ENCODE measurements at regions not wholly inside any gene's neighbourhood (a gene's known extent, or its start where the extent isn't known, plus 50 kb on each side); places are given as distances from the start of the nearest gene placed in this dataset.

DNA sequence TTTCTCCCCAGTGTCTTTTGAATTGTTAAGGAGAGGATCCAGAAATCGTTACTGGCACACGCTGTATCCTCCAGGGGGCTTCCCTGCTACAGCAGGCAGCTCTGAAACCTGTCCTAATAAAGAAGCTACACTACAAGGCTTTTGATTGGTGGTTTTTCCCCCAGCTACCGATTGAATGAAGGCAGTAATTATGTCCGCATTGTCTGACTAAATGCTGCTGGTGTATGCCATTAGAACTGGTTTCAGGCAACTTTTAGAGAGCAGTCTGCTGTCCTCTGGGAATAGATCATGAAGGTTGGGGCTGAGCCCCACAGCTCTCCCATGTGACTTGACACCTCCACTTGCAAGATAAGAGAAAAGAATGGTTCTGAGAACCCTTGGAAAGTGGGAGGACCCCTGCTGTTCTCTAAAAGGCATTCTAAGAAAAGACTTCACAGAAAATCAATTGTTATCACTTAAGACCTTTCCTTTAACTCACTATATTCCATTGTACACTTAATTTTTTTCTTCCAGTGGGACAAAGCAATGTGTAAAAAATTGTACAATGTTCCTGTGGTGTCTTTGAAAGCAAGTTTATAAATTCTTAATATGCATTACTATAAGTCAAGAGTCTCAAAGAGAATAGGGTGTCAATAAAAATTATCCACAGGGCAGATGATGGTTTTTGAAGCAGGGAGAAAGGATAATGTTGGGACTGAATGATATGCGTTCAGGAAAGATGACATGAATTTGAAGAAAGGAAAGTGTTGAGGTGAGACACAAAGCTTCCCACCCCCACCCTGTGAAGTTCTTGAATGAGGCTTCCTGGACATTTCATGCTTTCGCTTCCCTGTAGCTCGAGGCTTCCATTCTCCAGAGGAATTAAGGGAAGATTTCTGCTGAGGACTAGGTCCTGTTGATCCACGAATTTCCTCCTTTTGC lies 53.0 kb upstream of the DAZL start:
- H3K36me3 ChIP-seq, result no peaks in the 10 kb centered on the region
- intact Hi-C loops (cut with DNase I; ENCODE audit: low total_unique reads) (no loop called here), in situ Hi-C loops (cut with MboI; ENCODE audit: low sequenced_read_pairs in 4 of 4) (no loop called here)
- ATAC-seq, result no peak
- no peak for DNase-seq
- TF ChIP-seq POLR2A (IDR thresholded peaks at IDR 0.05), result no peak
- TF ChIP-seq, protein P1, sequence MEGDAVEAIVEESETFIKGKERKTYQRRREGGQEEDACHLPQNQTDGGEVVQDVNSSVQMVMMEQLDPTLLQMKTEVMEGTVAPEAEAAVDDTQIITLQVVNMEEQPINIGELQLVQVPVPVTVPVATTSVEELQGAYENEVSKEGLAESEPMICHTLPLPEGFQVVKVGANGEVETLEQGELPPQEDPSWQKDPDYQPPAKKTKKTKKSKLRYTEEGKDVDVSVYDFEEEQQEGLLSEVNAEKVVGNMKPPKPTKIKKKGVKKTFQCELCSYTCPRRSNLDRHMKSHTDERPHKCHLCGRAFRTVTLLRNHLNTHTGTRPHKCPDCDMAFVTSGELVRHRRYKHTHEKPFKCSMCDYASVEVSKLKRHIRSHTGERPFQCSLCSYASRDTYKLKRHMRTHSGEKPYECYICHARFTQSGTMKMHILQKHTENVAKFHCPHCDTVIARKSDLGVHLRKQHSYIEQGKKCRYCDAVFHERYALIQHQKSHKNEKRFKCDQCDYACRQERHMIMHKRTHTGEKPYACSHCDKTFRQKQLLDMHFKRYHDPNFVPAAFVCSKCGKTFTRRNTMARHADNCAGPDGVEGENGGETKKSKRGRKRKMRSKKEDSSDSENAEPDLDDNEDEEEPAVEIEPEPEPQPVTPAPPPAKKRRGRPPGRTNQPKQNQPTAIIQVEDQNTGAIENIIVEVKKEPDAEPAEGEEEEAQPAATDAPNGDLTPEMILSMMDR (IDR thresholded peaks at IDR 0.05 in 4 of 5, conservative IDR thresholded peaks at IDR 0.05 in 1 of 5), result peak in 1 of 5 experiments; percentile 36
- H3K27me3 ChIP-seq, result no peaks in the 10 kb centered on the region
- H3K9me3 ChIP-seq, result no peaks in the 10 kb centered on the region
- H3K27ac ChIP-seq, result no peak overlapping the region
- no peak overlapping the region for H3K4me3 ChIP-seq
- no peaks in the 10 kb centered on the region for H3K4me1 ChIP-seq

DNA sequence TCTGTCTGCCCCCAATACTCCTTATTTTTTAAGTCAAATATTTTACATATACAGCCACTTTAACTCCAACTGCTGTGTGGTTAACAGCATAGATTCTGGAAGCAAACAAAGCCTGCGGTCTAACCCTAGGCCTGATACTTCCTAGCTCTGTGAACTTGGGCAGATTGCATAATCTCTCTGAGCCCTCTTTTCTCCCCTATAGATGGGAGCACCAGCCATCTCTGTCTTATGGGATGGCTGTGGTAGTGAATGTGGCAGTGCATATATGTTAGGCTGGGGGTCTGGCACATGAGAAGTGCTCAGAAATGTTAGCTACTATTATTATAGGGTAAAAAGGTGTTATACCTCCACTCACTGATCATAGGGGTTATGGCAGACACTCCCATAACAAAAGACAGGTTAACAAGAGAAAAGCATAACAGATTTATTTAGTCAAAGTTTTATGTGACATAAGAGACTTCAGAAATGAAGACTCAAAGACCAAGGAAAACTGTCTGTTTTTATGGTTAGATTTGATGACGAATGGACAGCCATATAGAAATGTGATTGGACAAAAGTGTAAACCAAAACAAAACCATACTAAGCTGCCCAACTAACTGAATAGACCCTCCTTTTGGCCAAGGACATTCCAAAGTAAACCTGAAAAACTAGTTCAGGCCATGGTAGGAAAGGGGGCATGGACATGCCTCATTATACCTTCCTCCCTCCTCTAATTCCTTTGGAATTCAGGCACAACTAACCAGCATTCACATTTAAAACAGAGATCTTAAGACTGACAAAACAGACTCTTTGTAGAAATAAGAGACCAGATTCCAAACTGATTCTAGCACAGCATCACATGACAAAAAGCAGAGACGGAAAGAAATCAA lies 53.9 kb upstream of the DAZL start:
- Histone ChIP-seq H3K4me3 (no peak overlapping the region), H3K9me3 (no peaks in the 10 kb centered on the region), H3K27ac (no peak overlapping the region), H3K36me3 (no peaks in the 10 kb centered on the region), H3K27me3 (no peaks in the 10 kb centered on the region), H3K4me1 (no peaks in the 10 kb centered on the region)
- ATAC-seq, result no peak
- no peak for DNase-seq
- intact Hi-C loops (cut with DNase I; ENCODE audit: low total_unique reads), result no loop called here
- in situ Hi-C loops (cut with MboI; ENCODE audit: low sequenced_read_pairs in 4 of 4), result no loop called here
- TF ChIP-seq POLR2A (IDR thresholded peaks at IDR 0.05), result no peak
- TF ChIP-seq, protein P1 (IDR thresholded peaks at IDR 0.05 in 4 of 5, conservative IDR thresholded peaks at IDR 0.05 in 1 of 5), result no peak

DNA sequence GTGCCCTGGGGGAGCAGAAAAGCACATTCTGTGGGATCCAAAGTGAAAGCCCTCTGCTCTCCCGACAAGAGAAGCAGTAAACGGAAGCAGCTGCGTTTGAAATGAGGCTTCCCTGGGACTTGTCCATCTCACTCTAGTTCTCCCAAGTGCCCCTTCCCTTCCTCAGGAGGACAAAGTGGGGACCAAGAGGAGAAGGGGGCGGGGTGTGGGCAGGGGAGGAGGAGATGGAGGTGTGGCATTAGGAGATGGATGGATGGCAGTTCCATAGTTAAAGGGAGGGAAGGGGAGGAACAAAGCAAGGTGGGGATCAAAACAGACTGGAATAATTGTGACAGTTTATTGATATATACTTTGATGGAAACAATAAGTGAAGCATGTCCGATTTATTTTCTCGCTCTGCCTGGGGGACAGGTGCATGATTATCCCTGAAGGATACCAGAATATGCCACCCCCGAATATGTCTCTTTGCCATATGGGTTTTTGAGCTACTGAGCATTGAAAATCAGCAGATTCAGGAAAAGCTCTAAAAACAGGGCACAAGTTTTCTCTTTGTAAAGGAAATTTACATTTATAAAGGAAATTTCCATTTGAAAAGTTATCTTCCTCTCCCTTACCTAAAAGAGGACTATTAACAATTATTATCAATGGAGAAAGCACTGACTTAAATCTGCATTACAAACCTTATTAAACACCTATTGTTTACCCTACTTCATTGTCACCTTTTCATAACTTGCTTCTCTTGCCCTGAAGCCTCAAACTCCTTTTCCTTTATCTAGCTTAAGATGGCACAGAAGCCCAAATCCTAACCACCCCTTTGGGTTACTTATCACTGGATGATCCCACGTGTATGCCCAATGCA lies 58.9 kb upstream of the DAZL start:
- no peak for TF ChIP-seq POLR2A (IDR thresholded peaks at IDR 0.05)
- TF ChIP-seq, protein P1 (IDR thresholded peaks at IDR 0.05 in 4 of 5, conservative IDR thresholded peaks at IDR 0.05 in 1 of 5), result no peak
- ATAC-seq (no peak), DNase-seq (no peak)
- no peaks in the 10 kb centered on the region for H3K9me3 ChIP-seq
- H3K4me1 ChIP-seq, result peaks cover 0 to 7% of the 10 kb centered on the region in 2 donors
- intact Hi-C loops (cut with DNase I; ENCODE audit: low total_unique reads) (no loop called here), in situ Hi-C loops (cut with MboI; ENCODE audit: low sequenced_read_pairs in 4 of 4) (no loop called here)
- H3K27me3 ChIP-seq, result no peaks in the 10 kb centered on the region
- H3K36me3 ChIP-seq, result no peaks in the 10 kb centered on the region
- peak overlapping the region in 2 of 4 donors; percentile 8 to 16 for H3K4me3 ChIP-seq
- no peak overlapping the region for H3K27ac ChIP-seq

DNA sequence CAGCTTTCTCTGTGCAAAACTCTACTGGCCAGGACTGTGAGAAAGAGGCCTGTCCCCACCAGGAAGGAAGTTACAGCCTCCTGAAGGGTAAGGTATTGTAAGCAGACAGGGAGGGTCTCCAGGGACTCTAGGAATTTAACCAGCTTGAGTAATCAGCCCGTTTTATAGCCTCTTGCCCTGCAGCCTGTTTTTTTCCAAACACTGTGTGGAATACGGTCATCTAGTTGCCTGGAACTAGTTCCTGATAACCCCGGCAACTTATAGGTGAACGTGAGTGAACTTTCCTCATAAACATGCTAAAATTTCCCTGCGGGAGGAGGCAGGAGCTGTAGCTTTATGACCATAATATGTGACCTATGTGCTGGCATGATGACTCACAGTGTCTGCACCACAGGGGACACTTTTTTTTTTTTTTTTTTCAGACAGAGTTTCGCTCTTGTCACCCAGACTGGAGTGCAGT lies 60.1 kb upstream of the DAZL start:
- TF ChIP-seq, protein P1 (IDR thresholded peaks at IDR 0.05 in 4 of 5, conservative IDR thresholded peaks at IDR 0.05 in 1 of 5), result no peak
- no peak for TF ChIP-seq POLR2A (IDR thresholded peaks at IDR 0.05)
- Histone ChIP-seq H3K4me3 (no peak overlapping the region), H3K4me1 (peaks cover 0 to 10% of the 10 kb centered on the region in 2 donors), H3K27ac (no peak overlapping the region), H3K36me3 (no peaks in the 10 kb centered on the region), H3K9me3 (no peaks in the 10 kb centered on the region), H3K27me3 (no peaks in the 10 kb centered on the region)
- intact Hi-C loops (cut with DNase I; ENCODE audit: low total_unique reads) (no loop called here), in situ Hi-C loops (cut with MboI; ENCODE audit: low sequenced_read_pairs in 4 of 4) (no loop called here)
- ATAC-seq (no peak), DNase-seq (no peak)
